ENCODE measurements at regions not wholly inside any gene's neighbourhood (a gene's known extent, or its start where the extent isn't known, plus 50 kb on each side); places are given as distances from the start of the nearest gene placed in this dataset.
A peak's percentile ranks its signal among the peaks of the same experiment; 100 is the strongest.

GRCh38 chr13:91172160-91172559, 175.3 kb upstream of the MIR17HG start:
- 71 to 83% (median 78%) methylated on average over 4 of the region's 4 CpGs for WGBS, 3 donors
- no peaks in the 10 kb centered on the region for H3K4me1 ChIP-seq (ENCODE audit: control insufficient read depth in 3 of 3, insufficient read depth in 2 of 3, low read depth in 1 of 3, low read length in 2 of 3)

DNA sequence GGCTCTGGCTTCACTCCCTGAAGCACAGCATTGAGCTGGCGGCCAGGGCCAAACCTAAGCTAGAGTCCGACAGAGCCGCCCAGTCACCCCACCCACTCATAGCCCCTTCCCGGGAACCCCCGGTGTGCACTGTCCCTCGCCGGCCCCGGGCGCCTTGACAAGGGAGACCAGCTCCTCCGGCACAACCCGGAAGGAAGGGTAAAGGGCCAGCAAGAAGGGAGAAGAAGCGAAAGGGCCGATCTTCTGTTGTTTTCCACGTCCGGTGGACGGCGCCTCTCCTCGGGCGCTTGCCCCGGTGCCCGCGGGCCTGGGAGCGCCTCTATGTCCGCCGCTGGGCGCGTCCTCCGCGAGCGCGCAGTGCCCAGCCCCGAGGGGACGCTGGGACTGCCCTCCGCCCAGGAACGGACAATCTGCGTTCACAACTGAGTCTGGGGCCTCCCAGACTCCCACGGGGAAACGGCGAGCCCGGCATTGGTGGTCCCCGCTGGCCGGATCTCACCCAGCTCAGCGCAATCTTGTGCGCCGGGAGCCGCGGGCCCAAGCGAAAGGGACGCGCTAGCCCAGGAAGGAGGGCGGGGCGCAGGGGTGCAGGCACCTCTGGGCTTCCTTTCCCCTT, 172.5 kb upstream of the MIR17HG start:
- WGBS, 3 donors, result 11 to 13% (median 12%) methylated on average over 48 to 52 of the region's 52 CpGs
- DNase-seq (peak in 1 of 2 donors; percentile 55), FAIRE-seq (no peak)
- Histone ChIP-seq H3K9me3 (ENCODE audit: control insufficient read depth in 2 of 2, insufficient read depth in 1 of 2, low read depth in 1 of 2, low read length in 1 of 2) (no peaks in the 10 kb centered on the region), H3K4me3 (ENCODE audit: low read depth in 1 of 3, low read length in 3 of 3) (peak overlapping the region; percentile 4 to 57 (median 17)), H3K27ac (ENCODE audit: low read depth in 1 of 3, low read length in 2 of 3) (no peak overlapping the region), H3K27me3 (ENCODE audit: control insufficient read depth in 3 of 3, insufficient read depth in 3 of 3, low read length in 3 of 3) (peaks cover 0 to 9% (median 0%) of the 10 kb centered on the region in 3 donors), H3K4me1 (ENCODE audit: control insufficient read depth in 3 of 3, insufficient read depth in 2 of 3, low read depth in 1 of 3, low read length in 2 of 3) (no peaks in the 10 kb centered on the region), H3K36me3 (ENCODE audit: control insufficient read depth in 3 of 3, insufficient read depth in 2 of 3, low read depth in 1 of 3, low read length in 3 of 3) (no peaks in the 10 kb centered on the region)

More at GRCh38 chr13:91172160-91172559, 175.3 kb upstream of the MIR17HG start:
- Histone ChIP-seq H3K27ac (ENCODE audit: low read depth in 1 of 3, low read length in 2 of 3) (no peak overlapping the region), H3K36me3 (ENCODE audit: control insufficient read depth in 3 of 3, insufficient read depth in 2 of 3, low read depth in 1 of 3, low read length in 3 of 3) (no peaks in the 10 kb centered on the region), H3K4me3 (ENCODE audit: low read depth in 1 of 3, low read length in 3 of 3) (no peak overlapping the region), H3K27me3 (ENCODE audit: control insufficient read depth in 3 of 3, insufficient read depth in 3 of 3, low read length in 3 of 3) (peaks cover 0 to 9% (median 0%) of the 10 kb centered on the region in 3 donors), H3K9me3 (ENCODE audit: control insufficient read depth in 2 of 2, insufficient read depth in 1 of 2, low read depth in 1 of 2, low read length in 1 of 2) (no peaks in the 10 kb centered on the region)
- no peak for DNase-seq
- no peak for FAIRE-seq

DNA sequence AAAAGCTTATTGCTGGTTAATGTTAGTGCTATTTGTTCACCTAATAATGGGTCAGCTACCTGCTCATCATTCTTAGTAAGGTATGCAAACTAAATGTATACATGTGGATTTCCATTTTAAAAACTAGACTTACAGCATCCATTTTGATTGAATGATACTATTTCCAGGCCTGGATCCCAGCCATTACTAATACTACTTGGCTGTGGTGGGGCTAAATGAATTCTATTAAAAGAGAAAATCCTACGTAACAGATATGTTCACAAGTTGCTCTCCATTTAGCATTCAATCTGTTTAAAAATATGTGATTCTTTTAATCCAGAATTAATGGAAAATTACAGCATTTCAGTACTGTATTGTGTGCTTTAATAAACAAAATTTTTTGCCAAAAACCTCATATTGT, 169.4 kb upstream of the MIR17HG start:
- Histone ChIP-seq H3K27ac (ENCODE audit: low read depth in 1 of 3, low read length in 2 of 3) (no peak overlapping the region), H3K4me3 (ENCODE audit: low read depth in 1 of 3, low read length in 3 of 3) (no peak overlapping the region), H3K27me3 (ENCODE audit: control insufficient read depth in 3 of 3, insufficient read depth in 3 of 3, low read length in 3 of 3) (peaks cover 0 to 9% (median 0%) of the 10 kb centered on the region in 3 donors), H3K9me3 (ENCODE audit: control insufficient read depth in 2 of 2, insufficient read depth in 1 of 2, low read depth in 1 of 2, low read length in 1 of 2) (no peaks in the 10 kb centered on the region), H3K4me1 (ENCODE audit: control insufficient read depth in 3 of 3, insufficient read depth in 2 of 3, low read depth in 1 of 3, low read length in 2 of 3) (peaks cover 0 to 3% (median 0%) of the 10 kb centered on the region in 3 donors), H3K36me3 (ENCODE audit: control insufficient read depth in 3 of 3, insufficient read depth in 2 of 3, low read depth in 1 of 3, low read length in 3 of 3) (no peaks in the 10 kb centered on the region)
- no peak for FAIRE-seq
- 83 to 98% (median 85%) methylated on average over 1 of the region's 1 CpG for WGBS, 3 donors
- DNase-seq, result no peak

DNA sequence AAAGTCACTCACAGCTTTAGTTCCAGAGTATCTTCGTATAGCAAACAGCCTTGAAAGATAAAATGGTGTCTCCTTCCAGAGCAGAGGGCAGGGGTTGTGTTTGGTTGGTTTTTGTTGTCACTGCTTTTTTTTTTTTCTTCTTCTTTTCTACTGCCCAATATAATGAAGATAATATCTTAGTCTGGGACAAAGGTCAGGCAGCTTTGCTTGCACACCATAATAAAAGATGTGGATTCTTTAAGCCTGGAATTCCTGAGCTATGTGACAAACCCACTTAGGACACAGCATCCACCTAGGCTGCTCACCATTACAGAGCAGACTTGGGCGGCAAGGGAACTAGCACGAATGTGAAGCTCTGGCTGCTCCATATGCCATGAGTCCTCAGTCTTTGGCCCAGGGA, 165.6 kb upstream of the MIR17HG start:
- Histone ChIP-seq H3K9me3 (ENCODE audit: control insufficient read depth in 2 of 2, insufficient read depth in 1 of 2, low read depth in 1 of 2, low read length in 1 of 2) (no peaks in the 10 kb centered on the region), H3K27me3 (ENCODE audit: control insufficient read depth in 3 of 3, insufficient read depth in 3 of 3, low read length in 3 of 3) (no peaks in the 10 kb centered on the region), H3K4me1 (ENCODE audit: control insufficient read depth in 3 of 3, insufficient read depth in 2 of 3, low read depth in 1 of 3, low read length in 2 of 3) (peaks cover 0 to 3% (median 0%) of the 10 kb centered on the region in 3 donors), H3K27ac (ENCODE audit: low read depth in 1 of 3, low read length in 2 of 3) (no peak overlapping the region), H3K36me3 (ENCODE audit: control insufficient read depth in 3 of 3, insufficient read depth in 2 of 3, low read depth in 1 of 3, low read length in 3 of 3) (no peaks in the 10 kb centered on the region), H3K4me3 (ENCODE audit: low read depth in 1 of 3, low read length in 3 of 3) (no peak overlapping the region)
- DNase-seq (peak; percentile 36 to 80), FAIRE-seq (no peak)
- 39 to 60% (median 57%) methylated on average over 3 of the region's 3 CpGs for WGBS, 3 donors

DNA sequence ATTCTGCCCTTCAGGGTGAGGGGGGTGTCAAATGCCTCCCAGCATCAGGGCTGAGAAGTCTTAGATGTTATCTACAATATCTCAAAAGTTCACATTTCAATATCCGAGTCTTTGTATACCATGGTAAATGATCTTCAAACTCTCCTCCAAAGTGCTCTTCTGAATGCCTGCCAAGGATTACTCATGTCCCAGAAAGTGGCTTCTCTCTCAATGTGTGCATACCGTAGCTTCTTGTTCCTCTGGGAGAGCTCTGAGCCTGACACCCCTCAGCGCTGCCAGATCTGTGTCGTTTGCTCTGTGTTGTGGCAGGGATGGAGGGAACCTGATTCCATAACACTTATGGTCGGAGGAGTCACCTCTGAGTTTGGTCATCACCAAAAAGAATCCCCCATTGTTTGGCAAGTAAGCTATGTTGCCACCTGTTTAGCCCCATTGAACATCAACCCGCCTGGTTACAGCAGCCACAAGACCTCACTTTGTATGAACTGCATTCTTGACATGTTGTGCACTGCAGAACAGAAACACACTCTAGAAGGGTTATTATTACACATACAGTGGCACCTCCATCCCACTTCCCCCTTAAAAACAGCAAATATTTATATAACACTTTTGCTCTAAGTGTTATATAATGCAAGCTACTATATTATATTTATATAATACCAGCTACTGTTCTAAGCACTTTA, 163.1 kb upstream of the MIR17HG start:
- H3K27me3 ChIP-seq (ENCODE audit: control insufficient read depth in 3 of 3, insufficient read depth in 3 of 3, low read length in 3 of 3), result no peaks in the 10 kb centered on the region
- H3K9me3 ChIP-seq (ENCODE audit: control insufficient read depth in 2 of 2, insufficient read depth in 1 of 2, low read depth in 1 of 2, low read length in 1 of 2), result no peaks in the 10 kb centered on the region
- no peak overlapping the region for H3K4me3 ChIP-seq (ENCODE audit: low read depth in 1 of 3, low read length in 3 of 3)
- FAIRE-seq (no peak), DNase-seq (no peak)
- H3K4me1 ChIP-seq (ENCODE audit: control insufficient read depth in 3 of 3, insufficient read depth in 2 of 3, low read depth in 1 of 3, low read length in 2 of 3), result peaks cover 0 to 3% (median 0%) of the 10 kb centered on the region in 3 donors
- 47 to 51% (median 48%) methylated on average over 6 of the region's 6 CpGs for WGBS, 3 donors
- H3K36me3 ChIP-seq (ENCODE audit: control insufficient read depth in 3 of 3, insufficient read depth in 2 of 3, low read depth in 1 of 3, low read length in 3 of 3), result no peaks in the 10 kb centered on the region
- no peak overlapping the region for H3K27ac ChIP-seq (ENCODE audit: low read depth in 1 of 3, low read length in 2 of 3)

GRCh38 chr13:91185294-91185863, 162.1 kb upstream of the MIR17HG start:
- no peaks in the 10 kb centered on the region for H3K27me3 ChIP-seq (ENCODE audit: control insufficient read depth in 3 of 3, insufficient read depth in 3 of 3, low read length in 3 of 3)
- no peak overlapping the region for H3K4me3 ChIP-seq (ENCODE audit: low read depth in 1 of 3, low read length in 3 of 3)
- H3K36me3 ChIP-seq (ENCODE audit: control insufficient read depth in 3 of 3, insufficient read depth in 2 of 3, low read depth in 1 of 3, low read length in 3 of 3), result no peaks in the 10 kb centered on the region
- peaks cover 0 to 3% (median 0%) of the 10 kb centered on the region in 3 donors for H3K4me1 ChIP-seq (ENCODE audit: control insufficient read depth in 3 of 3, insufficient read depth in 2 of 3, low read depth in 1 of 3, low read length in 2 of 3)
- FAIRE-seq (no peak), DNase-seq (peak; percentile 33 to 42)
- no peak overlapping the region for H3K27ac ChIP-seq (ENCODE audit: low read depth in 1 of 3, low read length in 2 of 3)
- WGBS, 3 donors, result 7 to 11% (median 9%) methylated on average over 2 of the region's 2 CpGs
- H3K9me3 ChIP-seq (ENCODE audit: control insufficient read depth in 2 of 2, insufficient read depth in 1 of 2, low read depth in 1 of 2, low read length in 1 of 2), result no peaks in the 10 kb centered on the region

GRCh38 chr13:91187522-91187921, 160.0 kb upstream of the MIR17HG start:
- FAIRE-seq (no peak), DNase-seq (no peak)
- Histone ChIP-seq H3K27ac (ENCODE audit: low read depth in 1 of 3, low read length in 2 of 3) (no peak overlapping the region), H3K9me3 (ENCODE audit: control insufficient read depth in 2 of 2, insufficient read depth in 1 of 2, low read depth in 1 of 2, low read length in 1 of 2) (no peaks in the 10 kb centered on the region), H3K36me3 (ENCODE audit: control insufficient read depth in 3 of 3, insufficient read depth in 2 of 3, low read depth in 1 of 3, low read length in 3 of 3) (no peaks in the 10 kb centered on the region), H3K27me3 (ENCODE audit: control insufficient read depth in 3 of 3, insufficient read depth in 3 of 3, low read length in 3 of 3) (no peaks in the 10 kb centered on the region), H3K4me1 (ENCODE audit: control insufficient read depth in 3 of 3, insufficient read depth in 2 of 3, low read depth in 1 of 3, low read length in 2 of 3) (no peaks in the 10 kb centered on the region), H3K4me3 (ENCODE audit: low read depth in 1 of 3, low read length in 3 of 3) (no peak overlapping the region)

DNA sequence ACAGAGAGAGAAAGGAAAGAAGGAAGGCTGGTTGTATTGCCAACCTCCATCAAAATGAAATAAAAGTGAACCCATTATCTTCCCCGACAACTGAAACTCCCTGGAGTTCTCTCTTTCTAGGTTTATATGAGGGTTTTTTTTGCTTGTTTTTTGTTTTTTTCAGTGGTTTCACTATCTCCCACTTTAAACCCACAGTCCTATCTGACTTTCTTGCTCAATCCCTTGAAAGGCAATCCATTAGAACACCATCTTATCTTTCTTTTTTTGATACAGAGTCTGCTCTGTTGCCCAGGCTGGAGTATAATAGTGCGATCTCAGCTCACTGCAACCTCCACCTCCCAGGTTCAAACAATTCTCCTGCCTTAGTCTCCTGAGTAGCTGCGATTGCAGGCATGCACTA, 158.0 kb upstream of the MIR17HG start:
- Histone ChIP-seq H3K4me3 (ENCODE audit: low read depth in 1 of 3, low read length in 3 of 3) (no peak overlapping the region), H3K4me1 (ENCODE audit: control insufficient read depth in 3 of 3, insufficient read depth in 2 of 3, low read depth in 1 of 3, low read length in 2 of 3) (no peaks in the 10 kb centered on the region), H3K36me3 (ENCODE audit: control insufficient read depth in 3 of 3, insufficient read depth in 2 of 3, low read depth in 1 of 3, low read length in 3 of 3) (no peaks in the 10 kb centered on the region), H3K9me3 (ENCODE audit: control insufficient read depth in 2 of 2, insufficient read depth in 1 of 2, low read depth in 1 of 2, low read length in 1 of 2) (no peaks in the 10 kb centered on the region), H3K27ac (ENCODE audit: low read depth in 1 of 3, low read length in 2 of 3) (no peak overlapping the region), H3K27me3 (ENCODE audit: control insufficient read depth in 3 of 3, insufficient read depth in 3 of 3, low read length in 3 of 3) (no peaks in the 10 kb centered on the region)
- FAIRE-seq, result no peak
- DNase-seq, result no peak
- WGBS, 3 donors, result 84 to 87% (median 86%) methylated on average over 3 of the region's 3 CpGs

Measured in small intestine (tissue), 7 donors.